Activated T-cell treated with anti-CD3 and anti-CD28 coated beads, Interleukin-2, amount 50 U/mL, for 4 hours (primary cell): ENCODE measurements at regions not wholly inside any gene's neighbourhood (a gene's known extent, or its start where the extent isn't known, plus 50 kb on each side); places are given as distances from the start of the nearest gene placed in this dataset.

Source experiments
- ATAC-seq, 2 donors: fragments of 200-7000 bp; cut with Tn5 transposase; one replicate each; pipeline ENCODE4 v1.10.0; 2021
- DNase-seq: peaks from one replicate; pipeline ENCODE4 v3.0.0-alpha.2; 2020
- H3K27me3 Mint-ChIP-seq: one replicate; pipeline ENCODE4 v1.8.0; 2021; ENCODE audit warnings: low read depth, mixed read lengths
- H3K36me3 Mint-ChIP-seq: one replicate; pipeline ENCODE4 v1.8.0; 2022; ENCODE audit warnings: mixed read lengths; ENCODE audit not compliant: insufficient read depth
- H3K4me1 Mint-ChIP-seq: one replicate; pipeline ENCODE4 v1.8.0; 2021; ENCODE audit warnings: low read depth, mixed read lengths
- H3K4me3 Mint-ChIP-seq: one replicate; pipeline ENCODE4 v1.8.0; 2021; ENCODE audit warnings: mild to moderate bottlenecking, moderate library complexity, mixed read lengths
- H3K9me3 Mint-ChIP-seq: one replicate; pipeline ENCODE4 v1.8.0; 2021; ENCODE audit warnings: mixed read lengths

DNA sequence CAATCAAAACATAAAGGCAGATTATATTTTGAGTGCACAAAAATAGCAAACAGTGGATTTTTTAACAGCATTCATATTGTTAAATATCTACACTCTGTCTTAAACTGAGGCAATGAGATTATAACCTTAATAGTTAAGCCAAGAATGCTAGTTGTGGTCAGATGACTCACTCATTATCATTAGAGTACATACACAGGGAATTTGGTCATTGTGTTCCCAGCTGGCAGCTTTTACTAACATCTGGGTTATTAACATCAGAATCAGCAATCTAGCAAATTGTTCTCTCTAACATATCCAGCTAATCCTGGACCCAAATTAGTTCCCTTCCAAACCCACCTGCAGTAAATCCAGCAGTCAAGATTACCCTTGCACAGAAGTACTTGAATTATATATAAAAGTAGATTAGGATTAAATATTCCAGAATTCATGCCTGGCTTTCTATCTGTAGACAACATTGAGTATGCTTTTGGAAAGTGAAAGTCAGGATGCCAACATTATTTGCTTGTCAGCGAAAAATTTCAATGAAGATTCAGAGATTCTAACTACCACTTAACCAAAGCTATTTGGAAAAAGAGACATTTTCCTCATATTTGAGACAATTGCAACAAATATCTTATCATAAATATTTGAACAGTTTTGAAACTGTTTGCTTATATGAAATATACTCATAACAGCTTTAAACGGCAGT is 1035.6 kb upstream of the PHF14 start:
- no peak for DNase-seq
- H3K4me1 Mint-ChIP-seq: no peaks in the 10 kb centered on the region
- peaks cover 3% of the 10 kb centered on the region for H3K9me3 Mint-ChIP-seq
- no peaks in the 10 kb centered on the region for H3K27me3 Mint-ChIP-seq
- H3K36me3 Mint-ChIP-seq: no peaks in the 10 kb centered on the region
- no peak overlapping the region for H3K4me3 Mint-ChIP-seq
- ATAC-seq: no peak

GRCh38 chr7:9939176-9939575 is 1034.5 kb upstream of the PHF14 start:
- Mint-ChIP-seq H3K36me3 (no peaks in the 10 kb centered on the region), H3K9me3 (no peaks in the 10 kb centered on the region), H3K4me1 (no peaks in the 10 kb centered on the region), H3K27me3 (no peaks in the 10 kb centered on the region), H3K4me3 (no peak overlapping the region)
- no peak for ATAC-seq
- no peak for DNase-seq

DNA sequence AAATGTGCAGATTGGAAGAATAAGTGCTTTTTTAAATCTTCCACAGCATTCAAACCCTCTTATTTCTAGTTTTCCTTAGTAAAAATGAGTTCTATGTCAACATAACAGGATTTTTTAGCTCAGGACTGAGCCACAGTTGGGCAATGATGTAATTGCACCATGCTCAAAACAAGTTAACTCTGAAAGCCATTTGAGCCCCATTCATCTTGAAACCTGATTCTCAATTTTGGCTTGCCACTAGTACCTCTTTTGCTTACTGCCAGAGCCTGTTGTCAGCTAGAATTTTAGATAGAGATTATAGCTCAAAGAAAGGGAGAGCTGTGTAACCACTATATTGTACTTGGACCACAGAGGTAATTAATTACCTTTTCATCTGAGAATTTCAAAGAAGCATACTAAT is 1028.5 kb upstream of the PHF14 start:
- Mint-ChIP-seq H3K9me3 (peaks cover 18% of the 10 kb centered on the region), H3K27me3 (no peaks in the 10 kb centered on the region), H3K4me3 (no peak overlapping the region), H3K36me3 (no peaks in the 10 kb centered on the region), H3K4me1 (no peaks in the 10 kb centered on the region)
- DNase-seq (no peak), ATAC-seq (no peak)

DNA sequence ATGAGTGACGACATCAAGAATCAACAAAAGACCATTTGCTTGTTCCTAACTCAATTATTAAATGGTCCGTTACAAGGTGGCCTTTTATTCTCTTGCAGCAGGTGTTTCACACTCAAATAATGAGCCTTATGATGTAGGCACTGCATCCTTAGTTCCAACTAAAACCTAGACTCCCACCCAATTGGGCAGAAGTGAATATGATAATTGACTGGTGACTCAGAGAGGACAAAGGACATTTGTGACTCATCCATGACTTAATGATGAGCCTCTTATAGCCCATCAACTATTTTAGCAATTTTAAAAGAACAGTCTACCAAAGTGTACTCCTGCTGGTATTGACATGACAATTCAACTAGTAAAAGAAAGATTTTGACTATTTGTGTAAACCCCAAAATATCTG is 1027.8 kb upstream of the PHF14 start:
- peaks cover 18% of the 10 kb centered on the region for H3K9me3 Mint-ChIP-seq
- no peak for DNase-seq

DNA sequence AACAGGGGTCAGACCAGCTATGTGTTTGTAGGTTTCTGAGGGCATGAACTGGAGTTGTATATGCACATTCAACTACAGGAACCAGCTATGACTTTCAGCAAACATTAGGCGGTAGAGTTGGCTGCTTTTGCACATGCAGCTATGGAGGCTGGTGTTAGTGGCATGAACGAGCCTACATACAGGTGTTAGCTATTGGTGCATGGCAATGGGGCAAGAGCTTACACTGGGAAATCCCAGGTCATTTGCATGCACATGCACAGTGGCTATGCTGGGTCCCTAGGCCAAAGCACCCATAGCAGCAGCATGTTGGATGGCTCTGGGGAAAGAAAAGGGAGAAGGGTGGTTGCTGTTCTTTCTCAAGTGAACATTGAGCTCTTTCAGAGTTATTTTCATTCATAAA is 1018.5 kb upstream of the PHF14 start:
- no peaks in the 10 kb centered on the region for H3K4me1 Mint-ChIP-seq
- H3K9me3 Mint-ChIP-seq: peaks cover 15% of the 10 kb centered on the region
- no peaks in the 10 kb centered on the region for H3K36me3 Mint-ChIP-seq
- DNase-seq: no peak
- no peak overlapping the region for H3K4me3 Mint-ChIP-seq
- ATAC-seq: no peak
- no peaks in the 10 kb centered on the region for H3K27me3 Mint-ChIP-seq

More for the DNA sequence above, 1027.8 kb upstream of the PHF14 start:
- H3K4me3 Mint-ChIP-seq: no peak overlapping the region
- H3K27me3 Mint-ChIP-seq: no peaks in the 10 kb centered on the region
- H3K4me1 Mint-ChIP-seq: no peaks in the 10 kb centered on the region
- no peaks in the 10 kb centered on the region for H3K36me3 Mint-ChIP-seq
- no peak for ATAC-seq

GRCh38 chr7:9958486-9958885 is 1015.2 kb upstream of the PHF14 start:
- ATAC-seq: no peak
- H3K36me3 Mint-ChIP-seq: no peaks in the 10 kb centered on the region
- no peaks in the 10 kb centered on the region for H3K27me3 Mint-ChIP-seq
- no peak for DNase-seq
- no peak overlapping the region for H3K4me3 Mint-ChIP-seq
- H3K9me3 Mint-ChIP-seq: peaks cover 20% of the 10 kb centered on the region
- H3K4me1 Mint-ChIP-seq: no peaks in the 10 kb centered on the region

- H3K4me1 Mint-ChIP-seq: no peaks in the 10 kb centered on the region
Measured at GRCh38 chr7:9960460-9960859, 1013.2 kb upstream of the PHF14 start.

GRCh38 chr7:9961161-9961922 is 1012.3 kb upstream of the PHF14 start:
- no peaks in the 10 kb centered on the region for H3K27me3 Mint-ChIP-seq
- DNase-seq: no peak
- H3K4me3 Mint-ChIP-seq: no peak overlapping the region
- H3K4me1 Mint-ChIP-seq: no peaks in the 10 kb centered on the region
- peaks cover 9% of the 10 kb centered on the region for H3K9me3 Mint-ChIP-seq
- H3K36me3 Mint-ChIP-seq: no peaks in the 10 kb centered on the region
- no peak for ATAC-seq

More at GRCh38 chr7:9960460-9960859, 1013.2 kb upstream of the PHF14 start:
- Mint-ChIP-seq H3K36me3 (no peaks in the 10 kb centered on the region), H3K4me3 (no peak overlapping the region), H3K9me3 (peaks cover 9% of the 10 kb centered on the region), H3K27me3 (no peaks in the 10 kb centered on the region)
- no peak for ATAC-seq
- no peak for DNase-seq

DNA sequence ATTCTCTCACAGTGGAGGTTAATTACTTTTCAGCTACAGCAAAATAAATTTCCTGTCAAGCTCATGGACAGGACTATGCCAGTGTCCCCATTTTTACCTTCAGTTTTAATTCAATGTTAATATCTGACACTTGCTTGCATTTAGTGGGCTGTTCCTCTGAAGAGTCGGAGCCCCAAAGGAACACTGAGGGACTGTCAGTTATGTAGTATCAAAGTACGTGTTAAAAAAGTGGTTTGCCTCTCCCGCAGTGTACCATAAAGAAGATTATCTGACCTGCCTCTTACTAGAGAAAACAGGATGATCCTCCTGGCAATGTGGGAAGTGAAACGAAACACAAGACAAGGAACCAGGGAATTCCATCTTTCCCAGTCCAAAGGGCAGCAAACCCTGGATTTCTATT is 1010.9 kb upstream of the PHF14 start:
- peaks cover 11% of the 10 kb centered on the region for H3K9me3 Mint-ChIP-seq
- ATAC-seq (no peak), DNase-seq (no peak)
- H3K36me3 Mint-ChIP-seq: no peaks in the 10 kb centered on the region
- H3K4me1 Mint-ChIP-seq: no peaks in the 10 kb centered on the region
- H3K4me3 Mint-ChIP-seq: no peak overlapping the region
- no peaks in the 10 kb centered on the region for H3K27me3 Mint-ChIP-seq

DNA sequence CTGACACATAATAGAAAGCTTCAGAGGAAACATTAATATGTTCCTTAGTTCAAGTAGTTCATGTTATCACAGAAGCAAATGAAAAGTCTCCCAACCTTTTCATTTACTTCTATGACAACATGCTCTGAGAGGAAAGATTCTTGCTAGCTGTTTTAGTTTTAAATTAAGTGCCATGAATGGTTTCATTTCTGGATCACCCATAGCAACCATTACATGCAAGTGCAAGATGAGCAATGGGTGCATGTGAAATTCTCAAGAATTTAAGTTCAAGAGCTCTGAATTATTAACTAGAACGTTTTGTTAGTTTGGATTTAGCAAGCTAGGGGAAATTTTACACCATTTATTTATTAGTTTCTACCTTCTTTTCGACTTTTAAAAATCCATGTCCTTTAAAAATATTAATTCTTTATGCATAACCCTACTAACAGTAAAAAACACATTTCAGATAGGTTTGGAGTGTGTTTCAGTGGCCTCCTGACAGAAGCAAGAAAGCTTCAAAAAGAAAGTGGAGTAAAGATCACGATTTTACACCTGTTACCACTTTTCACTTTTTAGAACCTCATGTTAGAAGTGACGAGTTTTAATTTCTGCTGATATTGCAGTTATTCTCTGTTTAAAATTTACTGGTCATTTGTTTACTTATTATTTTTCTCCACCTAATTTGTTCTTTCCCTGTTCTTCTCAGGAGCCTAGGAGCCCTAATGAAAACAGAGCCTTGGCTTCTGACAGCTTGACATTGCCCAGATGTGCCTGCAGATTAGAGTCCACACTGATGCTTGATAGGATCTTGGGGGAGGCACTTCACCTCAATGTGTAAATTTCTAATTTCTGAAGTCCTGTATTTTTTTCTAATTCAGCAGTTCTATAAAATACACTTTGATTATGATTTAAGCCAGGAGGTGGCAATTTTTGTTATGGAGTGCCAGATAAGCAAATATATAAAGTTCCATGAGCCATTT is 995.3 kb upstream of the PHF14 start:
- DNase-seq (no peak), ATAC-seq (no peak)
- H3K4me3 Mint-ChIP-seq: no peak overlapping the region
- no peaks in the 10 kb centered on the region for H3K27me3 Mint-ChIP-seq
- no peaks in the 10 kb centered on the region for H3K36me3 Mint-ChIP-seq
- no peaks in the 10 kb centered on the region for H3K4me1 Mint-ChIP-seq
- H3K9me3 Mint-ChIP-seq: peaks cover 2% of the 10 kb centered on the region

- Mint-ChIP-seq H3K4me1 (no peaks in the 10 kb centered on the region), H3K36me3 (no peaks in the 10 kb centered on the region), H3K9me3 (peaks cover 2% of the 10 kb centered on the region), H3K4me3 (no peak overlapping the region), H3K27me3 (no peaks in the 10 kb centered on the region)
- DNase-seq (no peak), ATAC-seq (no peak)
Measured at GRCh38 chr7:9981742-9982349, 991.8 kb upstream of the PHF14 start.

DNA sequence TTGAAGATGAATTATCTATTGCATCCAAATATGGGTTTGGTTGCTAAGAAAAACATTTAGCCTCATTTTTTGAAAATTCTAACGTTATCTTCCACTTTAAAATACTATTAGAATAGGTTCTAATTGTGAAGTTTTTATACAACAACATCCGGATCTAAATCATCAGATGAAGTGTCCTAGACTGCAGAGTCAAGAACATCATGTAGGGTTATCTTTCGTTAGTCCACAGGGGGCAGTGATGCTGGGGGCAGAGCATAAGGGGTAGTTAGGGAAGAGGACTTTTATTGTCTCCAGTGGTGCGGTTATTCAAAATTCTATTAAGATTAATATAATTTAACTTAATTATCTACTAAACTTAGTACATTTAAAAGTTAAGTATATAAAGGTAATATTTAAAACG is 990.6 kb upstream of the PHF14 start:
- no peak for DNase-seq
- Mint-ChIP-seq H3K4me1 (no peaks in the 10 kb centered on the region), H3K4me3 (no peak overlapping the region), H3K27me3 (no peaks in the 10 kb centered on the region), H3K9me3 (peaks cover 8% of the 10 kb centered on the region), H3K36me3 (no peaks in the 10 kb centered on the region)
- no peak for ATAC-seq

DNA sequence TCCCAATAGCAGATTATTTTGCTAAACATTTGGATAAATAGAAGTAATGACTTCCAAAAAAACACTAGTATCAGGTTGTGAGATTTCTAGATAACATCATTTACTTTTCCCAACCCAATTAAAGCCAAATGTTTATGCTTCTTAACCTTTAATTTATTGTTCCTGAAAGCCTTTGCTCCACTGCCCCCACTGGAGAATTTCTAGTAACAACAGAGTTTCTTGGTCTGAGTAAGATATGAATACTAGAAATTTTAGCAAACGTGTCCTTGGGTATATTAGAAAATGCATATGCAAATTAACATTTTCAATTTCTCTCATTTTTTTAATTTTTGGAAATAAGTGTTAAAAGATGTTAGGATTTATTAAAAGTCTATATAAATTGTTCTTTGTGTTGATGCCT is 958.0 kb upstream of the PHF14 start:
- Mint-ChIP-seq H3K4me3 (no peak overlapping the region), H3K9me3 (peaks cover 9% of the 10 kb centered on the region), H3K27me3 (no peaks in the 10 kb centered on the region), H3K4me1 (no peaks in the 10 kb centered on the region), H3K36me3 (no peaks in the 10 kb centered on the region)
- ATAC-seq (no peak), DNase-seq (no peak)

- H3K36me3 Mint-ChIP-seq: no peaks in the 10 kb centered on the region
- no peaks in the 10 kb centered on the region for H3K27me3 Mint-ChIP-seq
- no peaks in the 10 kb centered on the region for H3K4me1 Mint-ChIP-seq
- H3K4me3 Mint-ChIP-seq: no peak overlapping the region
- DNase-seq: no peak
- ATAC-seq: no peak
- peaks cover 24% of the 10 kb centered on the region for H3K9me3 Mint-ChIP-seq
Measured at GRCh38 chr7:10022480-10022879, 951.2 kb upstream of the PHF14 start.
